AG09309 (cell line): ENCODE measurements at regions not wholly inside any gene's neighbourhood (a gene's known extent, or its start where the extent isn't known, plus 50 kb on each side); places are given as distances from the start of the nearest gene placed in this dataset.

Experiments
- DNase-seq: peaks from one replicate; pipeline ENCODE4 v3.0.0-alpha.2; 2010; ENCODE audit warnings: low read depth
- H3K4me3 ChIP-seq: 2 replicates; pipeline ENCODE4 v1.5.1; 2011; ENCODE audit warnings: mild to moderate bottlenecking, low read depth, low read length, moderate library complexity; ENCODE audit not compliant: control insufficient read depth
- CTCF ChIP-seq: IDR thresholded peaks from 2 replicates; pipeline ENCODE4 v1.5.1; 2011; ENCODE audit warnings: mild to moderate bottlenecking, low read depth, low read length, inconsistent platforms; ENCODE audit not compliant: insufficient read depth, control insufficient read depth; ENCODE audit errors: missing control alignments

DNA sequence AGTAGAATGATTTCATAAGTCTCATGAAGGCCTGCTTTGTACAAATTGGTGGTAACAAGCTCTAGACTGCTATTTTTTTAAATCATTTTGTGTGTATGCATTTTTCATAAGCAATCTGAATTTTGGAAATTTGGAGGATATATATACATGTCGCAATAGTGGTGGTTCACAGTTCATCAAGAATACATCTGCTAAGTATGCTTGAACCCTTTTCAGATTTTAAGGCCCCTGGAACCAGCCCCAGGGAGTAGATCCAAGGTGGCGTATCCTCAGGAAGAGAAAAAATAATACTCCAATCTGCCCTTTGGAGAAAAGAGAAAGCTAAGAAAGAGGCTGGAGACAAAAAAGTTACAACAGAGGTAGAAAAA is 141.6 kb downstream of the HINT1 start:
- TF ChIP-seq CTCF = no peak
- H3K4me3 ChIP-seq = no peak overlapping the region
- no peak for DNase-seq

DNA sequence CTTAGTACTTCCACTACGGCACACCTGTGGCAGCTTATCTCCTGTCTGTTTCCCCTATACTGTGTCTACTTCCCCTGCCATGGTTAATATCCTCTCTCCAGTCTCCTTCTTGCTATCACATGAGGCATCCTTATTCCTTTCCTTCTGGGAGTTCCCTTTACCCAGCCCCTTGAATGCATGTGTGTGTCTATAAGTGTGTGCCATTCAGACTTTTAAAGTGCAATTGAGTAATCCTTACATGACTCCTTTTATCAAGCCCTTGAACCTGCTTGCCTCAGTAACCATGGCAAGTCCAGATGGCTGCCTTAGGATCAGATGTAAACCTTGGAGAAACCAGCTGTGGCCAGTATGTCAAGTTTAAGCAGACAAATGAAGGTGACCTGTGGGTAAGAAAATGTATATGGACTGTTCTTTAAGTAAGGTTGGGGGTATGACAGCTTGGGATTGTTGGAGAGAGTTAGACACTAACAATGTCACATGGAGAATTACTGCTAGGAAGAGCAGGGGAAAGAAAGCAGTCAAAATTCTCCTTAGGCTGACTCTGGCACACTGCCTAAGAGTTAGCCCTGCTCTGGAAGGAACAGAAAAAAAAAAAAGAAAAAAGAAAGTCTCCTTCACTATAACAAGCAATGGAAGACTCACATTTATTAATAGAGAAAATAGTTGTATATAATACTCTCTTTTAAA is 142.1 kb downstream of the HINT1 start:
- TF ChIP-seq CTCF = no peak
- no peak for DNase-seq
- no peak overlapping the region for H3K4me3 ChIP-seq

GRCh38 chr5:131021646-131022045 is 143.4 kb downstream of the HINT1 start:
- no peak for TF ChIP-seq CTCF
- no peak overlapping the region for H3K4me3 ChIP-seq
- DNase-seq = no peak

GRCh38 chr5:131019601-131020315 is 145.3 kb downstream of the HINT1 start:
- TF ChIP-seq CTCF = no peak
- no peak for DNase-seq
- H3K4me3 ChIP-seq = no peak overlapping the region

DNA sequence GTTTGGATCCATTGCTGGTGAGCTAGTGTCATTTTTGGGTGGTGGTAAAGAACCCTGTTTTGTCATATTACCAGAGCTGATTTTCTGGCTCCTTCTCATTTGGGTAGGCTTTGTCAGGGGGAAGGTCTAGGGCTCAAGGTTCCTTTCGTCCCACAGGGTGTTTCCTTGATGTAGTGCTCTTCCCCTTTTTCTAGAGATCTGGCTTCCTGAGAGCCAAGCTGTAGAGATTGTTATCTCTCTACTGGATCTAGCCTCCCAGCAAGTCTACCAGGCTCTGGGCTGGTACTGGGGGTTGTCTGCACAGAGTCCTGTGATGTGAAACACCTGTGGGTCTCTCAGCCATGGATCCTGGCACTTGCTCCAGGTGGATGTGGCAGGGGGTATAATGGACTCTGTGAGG is 145.9 kb downstream of the HINT1 start:
- DNase-seq = no peak
- no peak for TF ChIP-seq CTCF
- H3K4me3 ChIP-seq = no peak overlapping the region

DNA sequence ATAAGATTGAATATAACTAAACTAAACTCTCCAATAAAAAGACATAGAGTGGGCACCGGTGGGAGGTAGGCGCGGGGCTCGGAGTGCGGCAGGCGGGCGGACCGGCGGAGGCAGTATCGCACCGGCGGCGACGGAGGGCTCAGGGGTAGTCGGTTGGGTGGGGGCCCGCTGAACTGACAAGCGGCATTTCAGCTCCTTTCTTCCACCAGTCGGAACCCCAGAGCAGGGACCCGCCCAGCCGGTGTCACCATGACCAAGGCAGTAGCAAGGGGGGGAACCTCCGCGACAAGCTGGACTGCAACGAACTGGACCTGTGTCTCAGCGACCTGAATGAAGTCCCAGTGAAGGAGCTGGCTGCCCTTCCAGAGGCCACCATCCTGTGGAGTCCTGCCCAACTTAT is 156.7 kb downstream of the HINT1 start:
- H3K4me3 ChIP-seq = no peak overlapping the region
- DNase-seq = no peak
- TF ChIP-seq CTCF = no peak
